ENCODE measurements at regions not wholly inside any gene's neighbourhood (a gene's known extent, or its start where the extent isn't known, plus 50 kb on each side); places are given as distances from the start of the nearest gene placed in this dataset.
A peak's percentile ranks its signal among the peaks of the same experiment; 100 is the strongest.

GRCh38 chr15:47188758-47189507, 528.4 kb upstream of the SEMA6D start:
- Histone ChIP-seq H3K9ac (ENCODE audit: low read length) (no peak overlapping the region), H3K9me2 (ENCODE audit: low read depth, low read length) (no peaks in the 10 kb centered on the region), H3K4me2 (ENCODE audit: low read length) (no peak overlapping the region), H2AFZ (ENCODE audit: low read length) (no peak overlapping the region), H3K27ac (ENCODE audit: low read depth, low read length, poor library complexity, severe bottlenecking) (no peak overlapping the region), H3K27me3 (ENCODE audit: insufficient read depth, low read length) (no peaks in the 10 kb centered on the region), H3K36me3 (ENCODE audit: insufficient read depth, low read length) (no peaks in the 10 kb centered on the region), H3K4me1 (ENCODE audit: insufficient read depth, low read length, severe bottlenecking) (no peaks in the 10 kb centered on the region), H3K9me3 (ENCODE audit: low read length) (no peaks in the 10 kb centered on the region), H3F3A (ENCODE audit: insufficient read depth, low read length) (no peaks in the 10 kb centered on the region), H3K79me2 (ENCODE audit: insufficient read depth, low read length) (no peaks in the 10 kb centered on the region), H3K4me3 (ENCODE audit: low read depth, low read length, poor library complexity, severe bottlenecking) (no peak overlapping the region), H4K20me1 (ENCODE audit: insufficient read depth, low read length) (no peaks in the 10 kb centered on the region)
- no peak for TF ChIP-seq EZH2 (IDR thresholded peaks at IDR 0.05; ENCODE audit: borderline replicate concordance, low read length)
- no peak for TF ChIP-seq CTCF (IDR thresholded peaks at IDR 0.05; ENCODE audit: low read length)

- Histone ChIP-seq H4K20me1 (ENCODE audit: insufficient read depth, low read length) (no peaks in the 10 kb centered on the region), H3F3A (ENCODE audit: insufficient read depth, low read length) (no peaks in the 10 kb centered on the region), H3K27me3 (ENCODE audit: insufficient read depth, low read length) (no peaks in the 10 kb centered on the region), H2AFZ (ENCODE audit: low read length) (no peak overlapping the region), H3K79me2 (ENCODE audit: insufficient read depth, low read length) (no peaks in the 10 kb centered on the region), H3K27ac (ENCODE audit: low read depth, low read length, poor library complexity, severe bottlenecking) (no peak overlapping the region), H3K9ac (ENCODE audit: low read length) (no peak overlapping the region), H3K9me2 (ENCODE audit: low read depth, low read length) (no peaks in the 10 kb centered on the region), H3K4me1 (ENCODE audit: insufficient read depth, low read length, severe bottlenecking) (no peaks in the 10 kb centered on the region), H3K36me3 (ENCODE audit: insufficient read depth, low read length) (no peaks in the 10 kb centered on the region), H3K4me2 (ENCODE audit: low read length) (no peak overlapping the region), H3K9me3 (ENCODE audit: low read length) (no peaks in the 10 kb centered on the region), H3K4me3 (ENCODE audit: low read depth, low read length, poor library complexity, severe bottlenecking) (no peak overlapping the region)
- TF ChIP-seq EZH2 (IDR thresholded peaks at IDR 0.05; ENCODE audit: borderline replicate concordance, low read length) (no peak), CTCF (IDR thresholded peaks at IDR 0.05; ENCODE audit: low read length) (peak; percentile 37; the same call in 1 of the 2 replicates)
Measured at GRCh38 chr15:47194718-47195117, 522.6 kb upstream of the SEMA6D start.

GRCh38 chr15:47196048-47196447, 521.3 kb upstream of the SEMA6D start:
- no peaks in the 10 kb centered on the region for H3K4me1 ChIP-seq (ENCODE audit: insufficient read depth, low read length, severe bottlenecking)
- H3K9me3 ChIP-seq (ENCODE audit: low read length), result no peaks in the 10 kb centered on the region
- H3K27ac ChIP-seq (ENCODE audit: low read depth, low read length, poor library complexity, severe bottlenecking), result no peak overlapping the region
- no peaks in the 10 kb centered on the region for H3K36me3 ChIP-seq (ENCODE audit: insufficient read depth, low read length)
- TF ChIP-seq EZH2 (IDR thresholded peaks at IDR 0.05; ENCODE audit: borderline replicate concordance, low read length), result no peak
- peak; percentile 64 for TF ChIP-seq CTCF (IDR thresholded peaks at IDR 0.05; ENCODE audit: low read length)
- H3K79me2 ChIP-seq (ENCODE audit: insufficient read depth, low read length), result no peaks in the 10 kb centered on the region
- no peaks in the 10 kb centered on the region for H3K27me3 ChIP-seq (ENCODE audit: insufficient read depth, low read length)
- no peaks in the 10 kb centered on the region for H3F3A ChIP-seq (ENCODE audit: insufficient read depth, low read length)
- no peaks in the 10 kb centered on the region for H4K20me1 ChIP-seq (ENCODE audit: insufficient read depth, low read length)
- no peaks in the 10 kb centered on the region for H3K9me2 ChIP-seq (ENCODE audit: low read depth, low read length)
- no peak overlapping the region for H3K9ac ChIP-seq (ENCODE audit: low read length)
- H3K4me2 ChIP-seq (ENCODE audit: low read length), result no peak overlapping the region
- H2AFZ ChIP-seq (ENCODE audit: low read length), result no peak overlapping the region
- no peak overlapping the region for H3K4me3 ChIP-seq (ENCODE audit: low read depth, low read length, poor library complexity, severe bottlenecking)
